K562 (cell line): ENCODE measurements at regions not wholly inside any gene's neighbourhood (a gene's known extent, or its start where the extent isn't known, plus 50 kb on each side); places are given as distances from the start of the nearest gene placed in this dataset.

Source experiments
- ATAC-seq: fragments of 200-7000 bp; cut with Tn5 transposase; 3 replicates; pipeline ENCODE4 v1.9.1; 2020; ENCODE audit warnings: moderate library complexity
- BruUV-seq: library from RNA; stranded (reverse); fragments of 400-500 nt; replicated peaks from 2 replicates; lab custom pipeline; 2021; lab: Mats Ljungman, UMichigan
- CTCF ChIA-PET: fragments of 300-600 bp; formaldehyde crosslinking; extraction: SDS; loops from one replicate; lab custom pipeline; 2021; ENCODE audit warnings: low intra/inter-chr PET ratio; lab: Yijun Ruan, JAX
- POLR2A ChIA-PET: fragments of 300-600, 350-650 bp; sonication (Branson Sonifier 250); formaldehyde crosslinking; extraction: SDS; loops from one replicate; lab custom pipeline; 2021; ENCODE audit warnings: antibody characterized with exemption, inconsistent platforms; lab: Yijun Ruan, JAX
- DNase-seq, 4 experiments: peaks; one replicate each; pipeline versions ENCODE4 v3.0.0 to v3.0.0-alpha.2; 2011 to 2018; ENCODE audit warnings: low spot score in 3 of 4, mixed read lengths in 3 of 4; ENCODE audit errors: extremely low read depth in 1 of 4
- FAIRE-seq: peaks from 2 replicates; lab custom pipeline; 2011; peaks lifted over from hg19 to GRCh38; lab: Jason Lieb, UNC
- H2AFZ ChIP-seq: 2 replicates; pipeline ENCODE4 v1.6.0; 2011; ENCODE audit warnings: low read depth, low read length, control low read depth, inconsistent platforms
- H3K27ac ChIP-seq: fragments of 200-600 bp; 3 replicates; pipeline ENCODE4 v1.8.0; 2011; ENCODE audit warnings: low read depth, mild to moderate bottlenecking, control low read depth, inconsistent platforms, low read length, moderate library complexity, mixed read lengths; ENCODE audit errors: extremely low read depth
- H3K27me3 ChIP-seq, 2 experiments: fragments of 300-600 bp in 1 of 2; 2 replicates in 1 of 2; 3 replicates in 1 of 2; pipeline versions ENCODE4 v1.6.0 to v1.8.0; 2011; ENCODE audit warnings: inconsistent platforms in 2 of 2, low read length in 2 of 2, mild to moderate bottlenecking in 1 of 2, mixed read lengths in 1 of 2, moderate library complexity in 1 of 2; ENCODE audit not compliant: control insufficient read depth in 2 of 2, insufficient read depth in 2 of 2
- H3K36me3 ChIP-seq: fragments of 300-600 bp; 3 replicates; pipeline ENCODE4 v1.8.0; 2011; ENCODE audit warnings: mild to moderate bottlenecking, low read length, inconsistent platforms; ENCODE audit not compliant: control insufficient read depth, insufficient read depth
- H3K4me1 ChIP-seq, 2 experiments: fragments of 200-600 bp in 1 of 2; replicated peaks in 1 of 2; 2 replicates in 1 of 2; 3 replicates in 1 of 2; pipeline versions ENCODE4 v1.5.1 to v1.8.0; 2011; ENCODE audit warnings: inconsistent platforms in 2 of 2, low read length in 2 of 2, mild to moderate bottlenecking in 1 of 2, mixed read lengths in 1 of 2, moderate library complexity in 1 of 2; ENCODE audit not compliant: control insufficient read depth in 2 of 2, insufficient read depth in 2 of 2
- H3K4me2 ChIP-seq: 2 replicates; pipeline ENCODE4 v1.6.1; 2011; ENCODE audit warnings: low read length, control low read depth, inconsistent platforms, mixed read lengths; ENCODE audit not compliant: insufficient read depth
- H3K4me3 ChIP-seq: fragments of 200-600 bp; sonication (generic), shearing (Covaris generic); 2 replicates; pipeline ENCODE4 v1.5.1; 2016; ENCODE audit warnings: control low read depth, inconsistent platforms
- H3K79me2 ChIP-seq: fragments of 200-600 bp; 3 replicates; pipeline ENCODE4 v1.8.0; 2011; ENCODE audit warnings: low read length, inconsistent platforms; ENCODE audit not compliant: control insufficient read depth, insufficient read depth
- H3K9ac ChIP-seq, 2 experiments: 2 replicates each; pipeline versions ENCODE4 v1.6.0 to v1.6.1; 2011; ENCODE audit warnings: low read depth in 2 of 2, low read length in 2 of 2, control low read depth in 1 of 2, inconsistent platforms in 1 of 2, mild to moderate bottlenecking in 1 of 2, mixed read lengths in 1 of 2; ENCODE audit not compliant: insufficient read depth in 1 of 2
- H3K9me1 ChIP-seq: one replicate; pipeline ENCODE4 v1.6.0; 2011; ENCODE audit warnings: inconsistent platforms, mild to moderate bottlenecking, low read length, moderate library complexity; ENCODE audit not compliant: control insufficient read depth, insufficient read depth
- H3K9me3 ChIP-seq: replicated peaks from 2 replicates; pipeline ENCODE4 v1.5.1; 2011; ENCODE audit warnings: low read depth, low read length, inconsistent platforms; ENCODE audit not compliant: control insufficient read depth, insufficient read depth
- H4K20me1 ChIP-seq: replicated peaks from 2 replicates; pipeline ENCODE4 v1.6.1; 2011; ENCODE audit warnings: low read length, inconsistent platforms, mixed read lengths; ENCODE audit not compliant: control insufficient read depth, insufficient read depth
- CTCF ChIP-seq, 3 experiments: IDR thresholded peaks in 2 of 3; conservative IDR thresholded peaks in 1 of 3; 2 replicates each; pipeline ENCODE4 v1.5.1; 2011 to 2012; ENCODE audit warnings: low read length in 3 of 3, mild to moderate bottlenecking in 3 of 3, control low read depth in 2 of 3, improper control_type of control experiment in 1 of 3, inconsistent platforms in 1 of 3, low read depth in 1 of 3, mixed read lengths in 1 of 3, moderate library complexity in 1 of 3; ENCODE audit not compliant: insufficient read depth in 2 of 3
- GTF2B ChIP-seq: IDR thresholded peaks from 2 replicates; pipeline ENCODE4 v1.6.1; 2011; ENCODE audit not compliant: insufficient read length; ENCODE audit errors: extremely low read depth
- KLF10 ChIP-seq: fragments of 250-450 bp; sonication (Bioruptor Pico); IDR thresholded peaks from 2 replicates; pipeline ENCODE4 v1.6.1; 2021; ENCODE audit warnings: matching md5 sums
- LEF1 ChIP-seq: fragments of 450-650 bp; IDR thresholded peaks from 2 replicates; pipeline ENCODE4 v1.6.1; 2016; ENCODE audit warnings: mild to moderate bottlenecking
- MCM2 ChIP-seq: fragments of 450-650 bp; IDR thresholded peaks from 2 replicates; pipeline ENCODE4 v1.6.1; 2017; ENCODE audit warnings: low read depth, mild to moderate bottlenecking
- MIER1 ChIP-seq: fragments of 450-650 bp; IDR thresholded peaks from 2 replicates; pipeline ENCODE4 v1.6.1; 2016; ENCODE audit warnings: antibody characterized with exemption, mild to moderate bottlenecking, low read depth
- MTA1 ChIP-seq: fragments of 450-650 bp; IDR thresholded peaks from 2 replicates; pipeline ENCODE4 v1.6.1; 2017; ENCODE audit warnings: borderline replicate concordance
- NFIC ChIP-seq: fragments of 450-650 bp; IDR thresholded peaks from 2 replicates; pipeline ENCODE4 v1.6.1; 2017; ENCODE audit warnings: mild to moderate bottlenecking, inconsistent platforms
- PKNOX1 ChIP-seq: fragments of 450-650 bp; IDR thresholded peaks from 2 replicates; pipeline ENCODE4 v1.6.1; 2016
- PPARD ChIP-seq: fragments of 250-450 bp; sonication (Bioruptor Pico); IDR thresholded peaks from 2 replicates; pipeline ENCODE4 v1.8.0; 2022; ENCODE audit warnings: inconsistent platforms, mild to moderate bottlenecking, moderate library complexity
- REST ChIP-seq, 2 experiments: fragments of 450-650 bp; formaldehyde crosslinking in 1 of 2; IDR thresholded peaks; 2 replicates each; pipeline versions ENCODE4 v1.4.0 to v1.6.1; 2014 to 2020; ENCODE audit warnings: mild to moderate bottlenecking in 2 of 2, borderline replicate concordance in 1 of 2, low read depth in 1 of 2
- ZNF316 ChIP-seq: fragments of 450-650 bp; IDR thresholded peaks from 2 replicates; pipeline ENCODE4 v1.6.1; 2016
- ZNF444 ChIP-seq: fragments of 250-450 bp; sonication (Bioruptor Pico); IDR thresholded peaks from 2 replicates; pipeline ENCODE4 v1.4.0; 2020; ENCODE audit warnings: mild to moderate bottlenecking, moderate library complexity
- WGBS: fragments of 100-300 bp; shearing (Covaris generic); methylation state at CpG from one replicate; pipeline ENCODE4 v1.1.6; 2016; ENCODE audit warnings: low coverage, mixed read lengths; ENCODE audit not compliant: insufficient coverage; ENCODE audit errors: missing lambda C conversion rate; 5-methylcytosine and 5-hydroxymethylcytosine counted together
- in situ Hi-C: fragments of 300-500 bp; cut with MboI; formaldehyde crosslinking; loops from 4 replicates; pipeline ENCODE4 v1.15.0; 2018; ENCODE audit warnings: inconsistent platforms, mixed read lengths
- intact Hi-C: fragments of 100-400 bp; cut with micrococcal nuclease; formaldehyde crosslinking; loops from 2 replicates; pipeline ENCODE4 v1.14.2; 2022

GRCh38 chr3:102205647-102206046 lies 229.2 kb upstream of the ZPLD1 start:
- no TSS peak for BruUV-seq
- H3K9me3 ChIP-seq = no peaks in the 10 kb centered on the region
- H3K27me3 ChIP-seq = no peaks in the 10 kb centered on the region
- H3K4me2 ChIP-seq = no peak overlapping the region
- H3K79me2 ChIP-seq = no peaks in the 10 kb centered on the region
- H3K4me3 ChIP-seq = no peak overlapping the region
- H3K9me1 ChIP-seq = no peaks in the 10 kb centered on the region
- intact Hi-C loops (no loop called here), in situ Hi-C loops (no loop called here)
- POLR2A ChIA-PET = no interaction called here
- ATAC-seq = no peak
- CTCF ChIA-PET = no interaction called here
- no peaks in the 10 kb centered on the region for H3K36me3 ChIP-seq
- H3K9ac ChIP-seq = no peak overlapping the region
- no peak overlapping the region for H2AFZ ChIP-seq
- FAIRE-seq = no peak
- 0% methylated on average over 1 of the region's 1 CpG for WGBS
- no peaks in the 10 kb centered on the region for H4K20me1 ChIP-seq
- no peak for DNase-seq
- no peaks in the 10 kb centered on the region for H3K4me1 ChIP-seq
- H3K27ac ChIP-seq = no peak overlapping the region
- TF ChIP-seq ZNF444 (CRISPR knock-in tag) (no peak), MIER1 (no peak), NFIC (no peak), PPARD (CRISPR knock-in tag) (no peak), ZNF316 (no peak), KLF10 (CRISPR knock-in tag) (no peak), MTA1 (no peak), LEF1 (no peak), REST (IDR thresholded peaks at IDR 0.05; ENCODE audit: borderline replicate concordance) (no peak), REST (CRISPR knock-in tag; IDR thresholded peaks at IDR 0.05; ENCODE audit: low read depth) (no peak), CTCF (IDR thresholded peaks at IDR 0.05 in 2 of 3, conservative IDR thresholded peaks at IDR 0.05 in 1 of 3; ENCODE audit: insufficient read depth in 2 of 3, low read depth in 1 of 3, low read length in 3 of 3) (no peak), PKNOX1 (no peak), MCM2 (no peak), GTF2B (no peak)
